Stimulated activated CD8-positive, alpha-beta memory T cell treated with anti-CD3 and anti-CD28 coated beads, Interleukin-12 subunit alpha, Interleukin-12 subunit beta, amount 100 ng/mL, for 24 hours (primary cell): ENCODE measurements at regions not wholly inside any gene's neighbourhood (a gene's known extent, or its start where the extent isn't known, plus 50 kb on each side); places are given as distances from the start of the nearest gene placed in this dataset.

Source experiments
- DNase-seq: peaks from one replicate; pipeline ENCODE4 v3.0.0-alpha.2; 2020; ENCODE audit errors: extremely low read depth

- no peak for DNase-seq
These were observed 266.1 kb upstream of the MAP3K1 start for GRCh38 chr5:56549096-56549886.

GRCh38 chr5:56545016-56545415 lies 270.3 kb upstream of the MAP3K1 start:
- no peak for DNase-seq

- no peak for DNase-seq
These were observed 271.6 kb upstream of the MAP3K1 start for GRCh38 chr5:56543441-56544388.

GRCh38 chr5:56540266-56540665 lies 275.1 kb upstream of the MAP3K1 start:
- no peak for DNase-seq

GRCh38 chr5:56538580-56538979 lies 276.8 kb upstream of the MAP3K1 start:
- DNase-seq, result no peak

- DNase-seq, result no peak
These were observed 280.0 kb upstream of the MAP3K1 start for GRCh38 chr5:56535347-56535746.

- DNase-seq, result no peak
These were observed 281.1 kb upstream of the MAP3K1 start for GRCh38 chr5:56534102-56534829.

GRCh38 chr5:56532466-56532865 lies 282.9 kb upstream of the MAP3K1 start:
- no peak for DNase-seq

GRCh38 chr5:56530626-56531138 lies 284.7 kb upstream of the MAP3K1 start:
- DNase-seq, result no peak

- DNase-seq, result no peak
These were observed 285.5 kb upstream of the MAP3K1 start for GRCh38 chr5:56529666-56530430.

GRCh38 chr5:56527174-56527573 lies 288.2 kb upstream of the MAP3K1 start:
- DNase-seq, result no peak

GRCh38 chr5:56525113-56525512 lies 290.2 kb upstream of the MAP3K1 start:
- DNase-seq, result no peak

GRCh38 chr5:56523790-56524575 lies 290.9 kb upstream of the ANKRD55 start:
- DNase-seq, result no peak

- no peak for DNase-seq
These were observed 289.8 kb upstream of the ANKRD55 start for GRCh38 chr5:56522960-56523359.

GRCh38 chr5:56522169-56522568 lies 289.0 kb upstream of the ANKRD55 start:
- no peak for DNase-seq

GRCh38 chr5:56520986-56521730 lies 288.0 kb upstream of the ANKRD55 start:
- no peak for DNase-seq

- DNase-seq, result no peak
These were observed 285.7 kb upstream of the ANKRD55 start for GRCh38 chr5:56518820-56519219.

GRCh38 chr5:56517011-56517416 lies 283.9 kb upstream of the ANKRD55 start:
- no peak for DNase-seq

- DNase-seq, result no peak
These were observed 283.3 kb upstream of the ANKRD55 start for GRCh38 chr5:56516441-56516840.

- DNase-seq, result no peak
These were observed 282.9 kb upstream of the ANKRD55 start for GRCh38 chr5:56516035-56516434.
